K562 (cell line): ENCODE measurements at regions not wholly inside any gene's neighbourhood (a gene's known extent, or its start where the extent isn't known, plus 50 kb on each side); places are given as distances from the start of the nearest gene placed in this dataset.
"Not testable (repeated sequence)": the region's sequence is repeated elsewhere in the genome, so short reads cannot be mapped to it uniquely, and the experiment has no call there.

Experiments used
- ATAC-seq: fragments of 200-7000 bp; cut with Tn5 transposase; 3 replicates; pipeline ENCODE4 v1.9.1; 2020; ENCODE audit warnings: moderate library complexity
- BruUV-seq: library from RNA; stranded (reverse); fragments of 400-500 nt; replicated peaks from 2 replicates; lab custom pipeline; 2021; lab: Mats Ljungman, UMichigan
- CTCF ChIA-PET: fragments of 300-600 bp; formaldehyde crosslinking; extraction: SDS; loops from one replicate; lab custom pipeline; 2021; ENCODE audit warnings: low intra/inter-chr PET ratio; lab: Yijun Ruan, JAX
- POLR2A ChIA-PET: fragments of 300-600, 350-650 bp; sonication (Branson Sonifier 250); formaldehyde crosslinking; extraction: SDS; loops from one replicate; lab custom pipeline; 2021; ENCODE audit warnings: antibody characterized with exemption, inconsistent platforms; lab: Yijun Ruan, JAX
- DNase-seq, 4 experiments: peaks; one replicate each; pipeline versions ENCODE4 v3.0.0 to v3.0.0-alpha.2; 2011 to 2018; ENCODE audit warnings: low spot score in 3 of 4, mixed read lengths in 3 of 4; ENCODE audit errors: extremely low read depth in 1 of 4
- FAIRE-seq: peaks from 2 replicates; lab custom pipeline; 2011; peaks lifted over from hg19 to GRCh38; lab: Jason Lieb, UNC
- H2AFZ ChIP-seq: 2 replicates; pipeline ENCODE4 v1.6.0; 2011; ENCODE audit warnings: low read depth, low read length, control low read depth, inconsistent platforms
- H3K27ac ChIP-seq: fragments of 200-600 bp; 3 replicates; pipeline ENCODE4 v1.8.0; 2011; ENCODE audit warnings: low read depth, mild to moderate bottlenecking, control low read depth, inconsistent platforms, low read length, moderate library complexity, mixed read lengths; ENCODE audit errors: extremely low read depth
- H3K27me3 ChIP-seq, 2 experiments: fragments of 300-600 bp in 1 of 2; 2 replicates in 1 of 2; 3 replicates in 1 of 2; pipeline versions ENCODE4 v1.6.0 to v1.8.0; 2011; ENCODE audit warnings: inconsistent platforms in 2 of 2, low read length in 2 of 2, mild to moderate bottlenecking in 1 of 2, mixed read lengths in 1 of 2, moderate library complexity in 1 of 2; ENCODE audit not compliant: control insufficient read depth in 2 of 2, insufficient read depth in 2 of 2
- H3K36me3 ChIP-seq: fragments of 300-600 bp; 3 replicates; pipeline ENCODE4 v1.8.0; 2011; ENCODE audit warnings: mild to moderate bottlenecking, low read length, inconsistent platforms; ENCODE audit not compliant: control insufficient read depth, insufficient read depth
- H3K4me1 ChIP-seq, 2 experiments: fragments of 200-600 bp in 1 of 2; replicated peaks in 1 of 2; 2 replicates in 1 of 2; 3 replicates in 1 of 2; pipeline versions ENCODE4 v1.5.1 to v1.8.0; 2011; ENCODE audit warnings: inconsistent platforms in 2 of 2, low read length in 2 of 2, mild to moderate bottlenecking in 1 of 2, mixed read lengths in 1 of 2, moderate library complexity in 1 of 2; ENCODE audit not compliant: control insufficient read depth in 2 of 2, insufficient read depth in 2 of 2
- H3K4me2 ChIP-seq: 2 replicates; pipeline ENCODE4 v1.6.1; 2011; ENCODE audit warnings: low read length, control low read depth, inconsistent platforms, mixed read lengths; ENCODE audit not compliant: insufficient read depth
- H3K4me3 ChIP-seq: fragments of 200-600 bp; sonication (generic), shearing (Covaris generic); 2 replicates; pipeline ENCODE4 v1.5.1; 2016; ENCODE audit warnings: control low read depth, inconsistent platforms
- H3K79me2 ChIP-seq: fragments of 200-600 bp; 3 replicates; pipeline ENCODE4 v1.8.0; 2011; ENCODE audit warnings: low read length, inconsistent platforms; ENCODE audit not compliant: control insufficient read depth, insufficient read depth
- H3K9ac ChIP-seq, 2 experiments: 2 replicates each; pipeline versions ENCODE4 v1.6.0 to v1.6.1; 2011; ENCODE audit warnings: low read depth in 2 of 2, low read length in 2 of 2, control low read depth in 1 of 2, inconsistent platforms in 1 of 2, mild to moderate bottlenecking in 1 of 2, mixed read lengths in 1 of 2; ENCODE audit not compliant: insufficient read depth in 1 of 2
- H3K9me1 ChIP-seq: one replicate; pipeline ENCODE4 v1.6.0; 2011; ENCODE audit warnings: inconsistent platforms, mild to moderate bottlenecking, low read length, moderate library complexity; ENCODE audit not compliant: control insufficient read depth, insufficient read depth
- H3K9me3 ChIP-seq: replicated peaks from 2 replicates; pipeline ENCODE4 v1.5.1; 2011; ENCODE audit warnings: low read depth, low read length, inconsistent platforms; ENCODE audit not compliant: control insufficient read depth, insufficient read depth
- H4K20me1 ChIP-seq: replicated peaks from 2 replicates; pipeline ENCODE4 v1.6.1; 2011; ENCODE audit warnings: low read length, inconsistent platforms, mixed read lengths; ENCODE audit not compliant: control insufficient read depth, insufficient read depth
- CXXC5 ChIP-seq: fragments of 250-450 bp; sonication (Bioruptor Pico); IDR thresholded peaks from 2 replicates; pipeline ENCODE4 v1.8.0; 2022; ENCODE audit warnings: inconsistent platforms, mild to moderate bottlenecking, moderate library complexity
- DMBX1 ChIP-seq: fragments of 250-450 bp; sonication (Bioruptor Pico); IDR thresholded peaks from 2 replicates; pipeline ENCODE4 v1.8.0; 2022; ENCODE audit warnings: inconsistent platforms, mild to moderate bottlenecking, moderate library complexity, borderline replicate concordance
- ETV1 ChIP-seq: fragments of 450-650 bp; conservative IDR thresholded peaks from 2 replicates; pipeline ENCODE4 v1.6.1; 2016; ENCODE audit warnings: missing genetic modification characterization, control low read depth, low read depth, missing compliant biosample characterization
- MAFG ChIP-seq: fragments of 450-650 bp; conservative IDR thresholded peaks from 2 replicates; pipeline ENCODE4 v1.6.1; 2016; ENCODE audit warnings: missing genetic modification characterization, missing compliant biosample characterization
- MAZ ChIP-seq, 2 experiments: fragments of 450-650 bp in 1 of 2; sonication (generic) in 1 of 2; formaldehyde crosslinking; IDR thresholded peaks in 1 of 2; conservative IDR thresholded peaks in 1 of 2; 2 replicates each; pipeline versions ENCODE4 v1.4.0 to v1.5.0; 2020; ENCODE audit warnings: mild to moderate bottlenecking in 1 of 2, missing genetic modification reagents in 1 of 2
- PHF8 ChIP-seq: fragments of 200-600 bp; sonication (generic); IDR thresholded peaks from 2 replicates; pipeline ENCODE4 v1.6.1; 2012; ENCODE audit warnings: mixed run types, mild to moderate bottlenecking, inconsistent platforms, low read length, moderate library complexity, borderline replicate concordance
- POLR2G ChIP-seq: fragments of 200-400 bp; formaldehyde crosslinking; IDR thresholded peaks from 2 replicates; pipeline ENCODE4 v1.6.1; 2017; ENCODE audit warnings: low read depth, mild to moderate bottlenecking, antibody characterized with exemption, low read length, moderate library complexity
- RBFOX2 ChIP-seq: fragments of 200-400 bp; formaldehyde crosslinking; IDR thresholded peaks from 2 replicates; pipeline ENCODE4 v1.6.1; 2017; ENCODE audit warnings: low read depth, mild to moderate bottlenecking, low read length, moderate library complexity
- TAF7 ChIP-seq: fragments of 450-650 bp; IDR thresholded peaks from 2 replicates; pipeline ENCODE4 v1.6.1; 2016; ENCODE audit warnings: missing genetic modification characterization, missing compliant biosample characterization
- YY1 ChIP-seq, 3 experiments: IDR thresholded peaks; 2 replicates each; pipeline ENCODE4 v1.6.1; 2011; ENCODE audit warnings: low read length in 2 of 3, mild to moderate bottlenecking in 2 of 3, moderate library complexity in 2 of 3, borderline replicate concordance in 1 of 3, control low read depth in 1 of 3, low read depth in 1 of 3; ENCODE audit not compliant: insufficient read depth in 3 of 3, insufficient replicate concordance in 2 of 3, control insufficient read depth in 1 of 3, insufficient read length in 1 of 3; ENCODE audit errors: extremely low read depth in 1 of 3
- ZFX ChIP-seq: sonication (generic); formaldehyde crosslinking; IDR thresholded peaks from 2 replicates; pipeline ENCODE4 v1.8.0; 2022; ENCODE audit warnings: mild to moderate bottlenecking, missing genetic modification reagents, moderate library complexity
- WGBS: fragments of 100-300 bp; shearing (Covaris generic); methylation state at CpG from one replicate; pipeline ENCODE4 v1.1.6; 2016; ENCODE audit warnings: low coverage, mixed read lengths; ENCODE audit not compliant: insufficient coverage; ENCODE audit errors: missing lambda C conversion rate; 5-methylcytosine and 5-hydroxymethylcytosine counted together
- in situ Hi-C: fragments of 300-500 bp; cut with MboI; formaldehyde crosslinking; loops from 4 replicates; pipeline ENCODE4 v1.15.0; 2018; ENCODE audit warnings: inconsistent platforms, mixed read lengths
- intact Hi-C: fragments of 100-400 bp; cut with micrococcal nuclease; formaldehyde crosslinking; loops from 2 replicates; pipeline ENCODE4 v1.14.2; 2022
- TF ChIP-seq, protein P1 (sequence below): fragments of 450-650 bp; IDR thresholded peaks from 2 replicates; pipeline ENCODE4 v1.6.1; 2016; ENCODE audit warnings: low read depth

DNA sequence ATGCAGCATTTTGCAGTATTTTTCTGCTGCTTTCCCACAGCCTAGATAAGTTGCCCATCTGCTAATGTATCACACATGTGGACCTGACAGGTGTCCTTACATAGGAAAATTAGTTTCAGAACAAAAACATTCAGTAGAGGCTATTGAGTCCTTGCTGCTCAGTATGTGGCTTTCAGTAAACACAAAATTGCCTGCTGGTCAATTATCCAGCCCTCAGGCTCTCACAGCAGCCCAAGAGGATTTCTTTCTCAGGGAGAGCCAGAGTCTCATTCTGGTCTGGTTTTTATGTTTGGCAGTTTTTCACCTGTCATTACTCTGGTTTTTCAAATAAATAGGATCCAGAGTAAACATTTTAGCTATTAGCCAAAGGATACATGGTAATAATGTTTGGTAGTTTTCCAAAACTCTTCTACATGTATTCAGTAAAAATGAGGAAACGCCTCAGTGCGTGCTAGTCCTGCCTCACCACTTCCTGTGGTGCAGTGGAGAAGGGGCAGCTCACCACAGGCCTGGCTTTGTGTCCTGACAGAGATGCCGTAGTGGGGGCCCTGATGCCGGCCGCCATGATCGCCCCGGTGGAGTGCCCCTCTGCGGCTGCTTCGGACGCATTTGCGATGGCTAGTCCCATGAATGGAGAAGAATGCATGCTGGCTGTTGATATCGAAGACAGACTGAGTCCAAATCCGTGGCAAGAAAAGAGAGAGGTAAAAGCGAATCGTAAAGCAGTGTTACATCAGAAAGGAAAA lies 80.5 kb upstream of the FAN1 start:
- DNase-seq: peak in 1 of 4 experiments; percentile 30
- H3K4me2 ChIP-seq: not testable (repeated sequence)
- TF ChIP-seq MAFG (tag) (0 out of 2 replicates have a peak, but pooled peaks have one; percentile 11), ETV1 (tag) (peak; percentile 30; the same call in 1 of the 2 replicates), MAZ (CRISPR knock-in tag; conservative IDR thresholded peaks at IDR 0.05 in 1 of 2, IDR thresholded peaks at IDR 0.05 in 1 of 2) (0 out of 4 replicates have a peak, but pooled peaks of 1 of the 2 experiments have one; percentile 31), CXXC5 (CRISPR knock-in tag) (peak; percentile 18; the same call in 1 of the 2 replicates), YY1 (IDR thresholded peaks at IDR 0.05; ENCODE audit: borderline replicate concordance in 1 of 3, control insufficient read depth in 1 of 3, extremely low read depth in 1 of 3, insufficient read depth in 3 of 3, insufficient read length in 1 of 3, insufficient replicate concordance in 2 of 3, low read depth in 1 of 3, low read length in 2 of 3) (peak in 1 of 3 experiments; percentile 62), RBFOX2 (peak; percentile 35), DMBX1 (0 out of 2 replicates have a peak, but pooled peaks have one; percentile 40), POLR2G (peak; percentile 69), TAF7 (tag) (peak; percentile 24; the same call in 1 of the 2 replicates), PHF8 (peak; percentile 37; the same call in 1 of the 2 replicates), ZFX (peak; percentile 52)
- TF ChIP-seq, protein P1, sequence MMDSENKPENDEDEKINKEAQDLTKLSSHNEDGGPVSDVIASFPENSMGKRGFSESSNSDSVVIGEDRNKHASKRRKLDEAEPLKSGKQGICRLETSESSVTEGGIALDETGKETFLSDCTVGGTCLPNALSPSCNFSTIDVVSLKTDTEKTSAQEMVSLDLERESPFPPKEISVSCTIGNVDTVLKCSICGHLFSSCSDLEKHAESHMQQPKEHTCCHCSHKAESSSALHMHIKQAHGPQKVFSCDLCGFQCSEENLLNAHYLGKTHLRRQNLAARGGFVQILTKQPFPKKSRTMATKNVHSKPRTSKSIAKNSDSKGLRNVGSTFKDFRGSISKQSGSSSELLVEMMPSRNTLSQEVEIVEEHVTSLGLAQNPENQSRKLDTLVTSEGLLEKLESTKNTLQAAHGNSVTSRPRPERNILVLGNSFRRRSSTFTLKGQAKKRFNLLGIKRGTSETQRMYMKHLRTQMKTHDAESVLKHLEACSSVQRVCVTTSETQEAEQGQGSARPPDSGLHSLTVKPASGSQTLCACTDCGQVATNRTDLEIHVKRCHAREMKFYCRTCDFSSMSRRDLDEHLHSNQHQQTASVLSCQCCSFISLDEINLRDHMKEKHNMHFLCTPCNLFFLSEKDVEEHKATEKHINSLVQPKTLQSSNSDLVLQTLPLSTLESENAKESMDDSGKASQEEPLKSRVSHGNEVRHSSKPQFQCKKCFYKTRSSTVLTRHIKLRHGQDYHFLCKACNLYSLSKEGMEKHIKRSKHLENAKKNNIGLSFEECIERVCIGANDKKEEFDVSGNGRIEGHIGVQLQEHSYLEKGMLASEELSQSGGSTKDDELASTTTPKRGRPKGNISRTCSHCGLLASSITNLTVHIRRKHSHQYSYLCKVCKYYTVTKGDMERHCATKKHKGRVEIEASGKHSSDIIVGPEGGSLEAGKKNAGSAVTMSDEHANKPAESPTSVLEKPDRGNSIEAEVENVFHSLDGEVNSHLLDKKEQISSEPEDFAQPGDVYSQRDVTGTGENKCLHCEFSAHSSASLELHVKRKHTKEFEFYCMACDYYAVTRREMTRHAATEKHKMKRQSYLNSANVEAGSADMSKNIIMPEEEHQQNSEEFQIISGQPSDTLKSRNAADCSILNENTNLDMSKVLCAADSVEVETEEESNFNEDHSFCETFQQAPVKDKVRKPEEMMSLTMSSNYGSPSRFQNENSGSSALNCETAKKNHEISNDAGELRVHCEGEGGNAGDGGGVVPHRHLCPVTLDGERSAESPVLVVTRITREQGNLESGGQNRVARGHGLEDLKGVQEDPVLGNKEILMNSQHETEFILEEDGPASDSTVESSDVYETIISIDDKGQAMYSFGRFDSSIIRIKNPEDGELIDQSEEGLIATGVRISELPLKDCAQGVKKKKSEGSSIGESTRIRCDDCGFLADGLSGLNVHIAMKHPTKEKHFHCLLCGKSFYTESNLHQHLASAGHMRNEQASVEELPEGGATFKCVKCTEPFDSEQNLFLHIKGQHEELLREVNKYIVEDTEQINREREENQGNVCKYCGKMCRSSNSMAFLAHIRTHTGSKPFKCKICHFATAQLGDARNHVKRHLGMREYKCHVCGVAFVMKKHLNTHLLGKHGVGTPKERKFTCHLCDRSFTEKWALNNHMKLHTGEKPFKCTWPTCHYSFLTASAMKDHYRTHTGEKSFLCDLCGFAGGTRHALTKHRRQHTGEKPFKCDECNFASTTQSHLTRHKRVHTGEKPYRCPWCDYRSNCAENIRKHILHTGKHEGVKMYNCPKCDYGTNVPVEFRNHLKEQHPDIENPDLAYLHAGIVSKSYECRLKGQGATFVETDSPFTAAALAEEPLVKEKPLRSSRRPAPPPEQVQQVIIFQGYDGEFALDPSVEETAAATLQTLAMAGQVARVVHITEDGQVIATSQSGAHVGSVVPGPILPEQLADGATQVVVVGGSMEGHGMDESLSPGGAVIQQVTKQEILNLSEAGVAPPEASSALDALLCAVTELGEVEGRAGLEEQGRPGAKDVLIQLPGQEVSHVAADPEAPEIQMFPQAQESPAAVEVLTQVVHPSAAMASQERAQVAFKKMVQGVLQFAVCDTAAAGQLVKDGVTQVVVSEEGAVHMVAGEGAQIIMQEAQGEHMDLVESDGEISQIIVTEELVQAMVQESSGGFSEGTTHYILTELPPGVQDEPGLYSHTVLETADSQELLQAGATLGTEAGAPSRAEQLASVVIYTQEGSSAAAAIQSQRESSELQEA: peak; percentile 85

More for the DNA sequence above, 80.5 kb upstream of the FAN1 start:
- Histone ChIP-seq H3K9ac (0 out of 4 replicates have a peak overlapping the region, but pooled peaks of 1 of the 2 experiments have one; percentile 30), H2AFZ (0 out of 2 replicates have a peak overlapping the region, but pooled peaks have one; percentile 32), H3K4me3 (peak overlapping the region; percentile 28), H3K27me3 (peaks cover 7 to 12% of the 10 kb centered on the region in 2 experiments; a peak in 4 of 5 replicates), H3K27ac (peak overlapping the region; percentile 59; the same call in 2 of the 3 replicates)
- in situ Hi-C loops, CTCF ChIA-PET, H3K4me1 ChIP-seq, intact Hi-C loops, H3K36me3 ChIP-seq, FAIRE-seq, H3K79me2 ChIP-seq, BruUV-seq, H3K9me3 ChIP-seq, H3K9me1 ChIP-seq, H4K20me1 ChIP-seq, POLR2A ChIA-PET: not testable (repeated sequence)
- ATAC-seq: peak; percentile 75
- 34% methylated on average over 15 of the region's 15 CpGs for WGBS
